IMR-90 (cell line): ENCODE measurements at regions not wholly inside any gene's neighbourhood (a gene's known extent, or its start where the extent isn't known, plus 50 kb on each side); places are given as distances from the start of the nearest gene placed in this dataset.

Experiments
- CEBPB ChIP-seq: IDR thresholded peaks from 2 replicates; pipeline ENCODE4 v1.6.1; 2012; ENCODE audit warnings: low read depth, low read length, improper control_type of control experiment
- CTCF ChIP-seq: conservative IDR thresholded peaks from 2 replicates; pipeline ENCODE4 v1.5.1; 2012; ENCODE audit warnings: mild to moderate bottlenecking, low read depth, low read length, improper control_type of control experiment
- FOS ChIP-seq: fragments of 150-350 bp; IDR thresholded peaks from 2 replicates; pipeline ENCODE4 v1.6.1; 2016; ENCODE audit warnings: low read depth, low read length
- MAFK ChIP-seq: IDR thresholded peaks from 2 replicates; pipeline ENCODE4 v1.6.1; 2012; ENCODE audit warnings: low read depth, low read length, improper control_type of control experiment
- MAZ ChIP-seq: IDR thresholded peaks from 2 replicates; pipeline ENCODE4 v1.6.1; 2012; ENCODE audit warnings: low read depth, mild to moderate bottlenecking, low read length, improper control_type of control experiment, moderate library complexity, borderline replicate concordance
- NFE2L2 ChIP-seq: fragments of 150-350 bp; IDR thresholded peaks from 2 replicates; pipeline ENCODE4 v1.6.1; 2016; ENCODE audit warnings: low read depth, mild to moderate bottlenecking, low read length
- POLR2A ChIP-seq: IDR thresholded peaks from 2 replicates; pipeline ENCODE4 v1.6.1; 2012; ENCODE audit warnings: mild to moderate bottlenecking, low read depth, low read length
- RAD21 ChIP-seq: IDR thresholded peaks from 2 replicates; pipeline ENCODE4 v1.6.1; 2012; ENCODE audit warnings: low read length, improper control_type of control experiment
- RCOR1 ChIP-seq: IDR thresholded peaks from 2 replicates; pipeline ENCODE4 v1.6.1; 2012; ENCODE audit warnings: mild to moderate bottlenecking, low read length, improper control_type of control experiment; ENCODE audit not compliant: insufficient replicate concordance
- USF2 ChIP-seq: fragments of 150-350 bp; IDR thresholded peaks from 2 replicates; pipeline ENCODE4 v1.6.1; 2017; ENCODE audit warnings: mild to moderate bottlenecking, antibody characterized with exemption, low read length, low read depth

- TF ChIP-seq CTCF (no peak), POLR2A (no peak), NFE2L2 (no peak), RAD21 (no peak), USF2 (no peak), RCOR1 (no peak), FOS (no peak), MAZ (no peak), MAFK (no peak), CEBPB (peak; percentile 56)
Measured at GRCh38 chr2:144198116-144198515, 321.8 kb downstream of the ZEB2 start.
